ENCODE measurements at regions not wholly inside any gene's neighbourhood (a gene's known extent, or its start where the extent isn't known, plus 50 kb on each side); places are given as distances from the start of the nearest gene placed in this dataset.

DNA sequence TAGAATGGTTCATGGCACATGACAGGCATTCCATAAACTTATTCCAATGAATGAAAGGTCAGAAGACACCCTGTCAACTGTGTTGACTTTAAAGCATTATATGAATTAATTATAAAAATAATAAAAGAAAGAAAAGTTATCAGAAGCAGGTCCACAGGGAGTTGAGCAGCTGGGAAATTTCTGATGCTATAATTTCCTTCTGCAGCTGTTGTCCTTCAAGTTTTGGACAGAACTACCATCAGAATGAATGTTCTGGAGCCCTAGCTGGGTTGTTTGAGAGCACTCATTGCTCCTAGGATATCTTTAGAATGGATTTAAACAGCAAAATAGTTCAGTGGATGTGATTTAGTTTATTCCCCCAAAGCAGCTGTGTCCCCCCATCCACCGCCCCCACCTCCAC lies 232.4 kb upstream of the PROK2 start:
- Mint-ChIP-seq H3K27ac (no peak overlapping the region), H3K36me3 (ENCODE audit: insufficient read depth in 1 of 3, low read depth in 3 of 3) (peaks cover 6 to 13% (median 10%) of the 10 kb centered on the region in 3 experiments; a peak in 6 of 7 replicates), H3K9me3 (peaks cover 7 to 11% of the 10 kb centered on the region in 2 experiments), H3K4me3 (no peak overlapping the region), H3K27me3 (ENCODE audit: low read depth) (no peaks in the 10 kb centered on the region), H3K4me1 (peaks cover 37 to 40% of the 10 kb centered on the region in 2 experiments)
- H2BK120ac ChIP-seq (ENCODE audit: low read depth, low read length, poor library complexity, severe bottlenecking), result no peak overlapping the region
- H3K56ac ChIP-seq (ENCODE audit: insufficient read length, low read depth, low read length), result no peak overlapping the region
- H2AK5ac ChIP-seq (ENCODE audit: insufficient read length, low read length), result no peak overlapping the region
- H4K5ac ChIP-seq (ENCODE audit: insufficient read length, low read depth, low read length), result no peak overlapping the region
- no peak overlapping the region for H2AFZ ChIP-seq (ENCODE audit: low read length)
- no peaks in the 10 kb centered on the region for H4K20me1 ChIP-seq (ENCODE audit: control insufficient read depth, insufficient read depth, insufficient read length)
- no peak overlapping the region for H2BK20ac ChIP-seq (ENCODE audit: low read depth, low read length, poor library complexity, severe bottlenecking)
- no CpG with 5 or more reads among the region's 1 CpG for WGBS (ENCODE audit: extremely low coverage, insufficient read length, low lambda C conversion rate)
- H3K27me3 ChIP-seq (ENCODE audit: insufficient read depth, low read length), result no peaks in the 10 kb centered on the region
- H3K9me3 ChIP-seq (ENCODE audit: control insufficient read depth, low read depth, low read length), result peaks cover 5% of the 10 kb centered on the region
- no peak overlapping the region for H4K8ac ChIP-seq (replicated peaks; ENCODE audit: insufficient read length, low read depth, low read length)
- H3K27ac ChIP-seq (ENCODE audit: insufficient read length, low read depth, low read length), result no peak overlapping the region
- no peak overlapping the region for H4K91ac ChIP-seq (ENCODE audit: insufficient read length, low read depth, low read length)
- H3K23me2 ChIP-seq (ENCODE audit: insufficient read length, low read depth, low read length, poor library complexity, severe bottlenecking), result no peaks in the 10 kb centered on the region
- no peaks in the 10 kb centered on the region for H3K79me1 ChIP-seq (ENCODE audit: insufficient read depth, low read depth, low read length, poor library complexity, severe bottlenecking)
- no peaks in the 10 kb centered on the region for H3K79me2 ChIP-seq (ENCODE audit: insufficient read depth, low read length)
- H3K4ac ChIP-seq (ENCODE audit: low read depth, low read length), result no peak overlapping the region
- H3K4me2 ChIP-seq (ENCODE audit: insufficient read depth, insufficient read length, low read length), result no peak overlapping the region
- H3K14ac ChIP-seq (ENCODE audit: insufficient read depth, low read length), result no peak overlapping the region
- H3K18ac ChIP-seq (ENCODE audit: insufficient read length, low read depth, low read length), result no peak overlapping the region
- no peaks in the 10 kb centered on the region; the same call in 1 of the 2 replicates for H3K4me1 ChIP-seq (ENCODE audit: insufficient read depth, low read length)
- H2BK15ac ChIP-seq (ENCODE audit: low read depth, low read length), result no peak overlapping the region
- no peak overlapping the region for H3K23ac ChIP-seq (ENCODE audit: insufficient read length, low read depth, low read length)
- no peak overlapping the region for H3T11ph ChIP-seq (ENCODE audit: low read length)
- DNase-seq, result no peak
- no peak overlapping the region for H3K9ac ChIP-seq (ENCODE audit: extremely low read depth, insufficient read length, low read length)
- TF ChIP-seq, protein P1, sequence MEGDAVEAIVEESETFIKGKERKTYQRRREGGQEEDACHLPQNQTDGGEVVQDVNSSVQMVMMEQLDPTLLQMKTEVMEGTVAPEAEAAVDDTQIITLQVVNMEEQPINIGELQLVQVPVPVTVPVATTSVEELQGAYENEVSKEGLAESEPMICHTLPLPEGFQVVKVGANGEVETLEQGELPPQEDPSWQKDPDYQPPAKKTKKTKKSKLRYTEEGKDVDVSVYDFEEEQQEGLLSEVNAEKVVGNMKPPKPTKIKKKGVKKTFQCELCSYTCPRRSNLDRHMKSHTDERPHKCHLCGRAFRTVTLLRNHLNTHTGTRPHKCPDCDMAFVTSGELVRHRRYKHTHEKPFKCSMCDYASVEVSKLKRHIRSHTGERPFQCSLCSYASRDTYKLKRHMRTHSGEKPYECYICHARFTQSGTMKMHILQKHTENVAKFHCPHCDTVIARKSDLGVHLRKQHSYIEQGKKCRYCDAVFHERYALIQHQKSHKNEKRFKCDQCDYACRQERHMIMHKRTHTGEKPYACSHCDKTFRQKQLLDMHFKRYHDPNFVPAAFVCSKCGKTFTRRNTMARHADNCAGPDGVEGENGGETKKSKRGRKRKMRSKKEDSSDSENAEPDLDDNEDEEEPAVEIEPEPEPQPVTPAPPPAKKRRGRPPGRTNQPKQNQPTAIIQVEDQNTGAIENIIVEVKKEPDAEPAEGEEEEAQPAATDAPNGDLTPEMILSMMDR (conservative IDR thresholded peaks at IDR 0.05), result no peak
- no peak overlapping the region for H2BK12ac ChIP-seq (ENCODE audit: insufficient read length, low read depth, low read length)
- no peak overlapping the region for H2BK5ac ChIP-seq (ENCODE audit: insufficient read length, low read length)

All from H9 (cell line).